HEK293T (cell line): ENCODE measurements at regions not wholly inside any gene's neighbourhood (a gene's known extent, or its start where the extent isn't known, plus 50 kb on each side); places are given as distances from the start of the nearest gene placed in this dataset.

ENCODE experiments used
- BHLHE40 ChIP-seq: fragments of 450-650 bp; IDR thresholded peaks from 2 replicates; pipeline ENCODE4 v1.6.1; 2016; ENCODE audit warnings: mild to moderate bottlenecking, moderate library complexity, borderline replicate concordance
- ELF4 ChIP-seq: fragments of 450-650 bp; IDR thresholded peaks from 2 replicates; pipeline ENCODE4 v1.6.1; 2017; ENCODE audit warnings: antibody characterized with exemption
- FOXK2 ChIP-seq: fragments of 450-650 bp; IDR thresholded peaks from 2 replicates; pipeline ENCODE4 v1.6.1; 2016; ENCODE audit warnings: mild to moderate bottlenecking

- TF ChIP-seq ELF4 (no peak), BHLHE40 (no peak), FOXK2 (no peak)
Measured at GRCh38 chr14:97602438-97603117, 805.4 kb downstream of the VRK1 start.
